ENCODE measurements at regions not wholly inside any gene's neighbourhood (a gene's known extent, or its start where the extent isn't known, plus 50 kb on each side); places are given as distances from the start of the nearest gene placed in this dataset.

- Histone ChIP-seq H4K20me1 (ENCODE audit: insufficient read depth, low read length) (no peaks in the 10 kb centered on the region), H3K27me3 (ENCODE audit: control insufficient read depth in 2 of 2, insufficient read depth in 2 of 2, low read length in 2 of 2) (no peaks in the 10 kb centered on the region), H3K4me1 (ENCODE audit: control insufficient read depth in 1 of 2, insufficient read depth in 2 of 2, low read length in 2 of 2) (no peaks in the 10 kb centered on the region), H3K9me3 (replicated peaks in 1 of 2; ENCODE audit: control insufficient read depth in 1 of 2, insufficient read depth in 1 of 2, low read length in 2 of 2) (peaks cover 0 to 8% of the 10 kb centered on the region in 2 donors), H3K27ac (ENCODE audit: low read depth in 1 of 2, low read length in 2 of 2) (no peak overlapping the region), H3K9ac (ENCODE audit: insufficient read depth, low read length, poor library complexity, severe bottlenecking) (no peak overlapping the region), H2AFZ (ENCODE audit: insufficient read depth, low read depth, low read length, poor library complexity, severe bottlenecking) (no peak overlapping the region), H3K4me3 (replicated peaks in 1 of 3; ENCODE audit: low read depth in 2 of 3, low read length in 3 of 3) (no peak overlapping the region), H3K79me2 (ENCODE audit: insufficient read depth, low read length) (no peaks in the 10 kb centered on the region), H3K36me3 (replicated peaks in 1 of 2; ENCODE audit: control insufficient read depth in 1 of 2, insufficient read depth in 2 of 2, low read length in 2 of 2) (no peaks in the 10 kb centered on the region), H3K4me2 (replicated peaks; ENCODE audit: extremely low read depth, low read length, poor library complexity, severe bottlenecking) (no peak overlapping the region)
- H3K9me3 Mint-ChIP-seq = peaks cover 3 to 14% (median 8%) of the 10 kb centered on the region in 7 donors
- intact Hi-C loops (cut with micrococcal nuclease) = no loop called here
- H3K4me3 Mint-ChIP-seq = no peak overlapping the region
- 100% methylated on average over 1 of the region's 3 CpGs for WGBS (ENCODE audit: insufficient coverage)
- H3K4me1 Mint-ChIP-seq = no peaks in the 10 kb centered on the region
- no peak for TF ChIP-seq CTCF (IDR thresholded peaks at IDR 0.05)
- H3K27ac Mint-ChIP-seq = no peak overlapping the region
- H3K27me3 Mint-ChIP-seq (ENCODE audit: low read depth in 3 of 3) = no peaks in the 10 kb centered on the region
- no peaks in the 10 kb centered on the region for H3K36me3 Mint-ChIP-seq
- no peak for DNase-seq
Observed at GRCh38 chr10:53253221-53253620, 480.6 kb upstream of the MBL2 start.

- H3K27ac ChIP-seq (ENCODE audit: low read depth in 1 of 2, low read length in 2 of 2) = no peak overlapping the region
- no peak for TF ChIP-seq CTCF (IDR thresholded peaks at IDR 0.05)
- no peaks in the 10 kb centered on the region for H3K9me3 ChIP-seq (replicated peaks in 1 of 2; ENCODE audit: control insufficient read depth in 1 of 2, insufficient read depth in 1 of 2, low read length in 2 of 2)
- no peaks in the 10 kb centered on the region for H3K79me2 ChIP-seq (ENCODE audit: insufficient read depth, low read length)
- no peaks in the 10 kb centered on the region for H3K36me3 ChIP-seq (replicated peaks in 1 of 2; ENCODE audit: control insufficient read depth in 1 of 2, insufficient read depth in 2 of 2, low read length in 2 of 2)
- WGBS (ENCODE audit: insufficient coverage) = no CpG with 5 or more reads among the region's 4 CpGs
- DNase-seq = no peak
- no peak overlapping the region for H2AFZ ChIP-seq (ENCODE audit: insufficient read depth, low read depth, low read length, poor library complexity, severe bottlenecking)
- Mint-ChIP-seq H3K9me3 (peaks cover 0 to 6% (median 3%) of the 10 kb centered on the region in 7 donors), H3K27me3 (ENCODE audit: low read depth in 3 of 3) (peaks cover 0 to 2% (median 0%) of the 10 kb centered on the region in 3 donors), H3K36me3 (no peaks in the 10 kb centered on the region), H3K4me3 (no peak overlapping the region), H3K27ac (no peak overlapping the region), H3K4me1 (no peaks in the 10 kb centered on the region)
- intact Hi-C loops (cut with micrococcal nuclease) = no loop called here
- no peaks in the 10 kb centered on the region for H4K20me1 ChIP-seq (ENCODE audit: insufficient read depth, low read length)
- no peak overlapping the region for H3K4me3 ChIP-seq (replicated peaks in 1 of 3; ENCODE audit: low read depth in 2 of 3, low read length in 3 of 3)
- H3K9ac ChIP-seq (ENCODE audit: insufficient read depth, low read length, poor library complexity, severe bottlenecking) = no peak overlapping the region
- H3K4me1 ChIP-seq (ENCODE audit: control insufficient read depth in 1 of 2, insufficient read depth in 2 of 2, low read length in 2 of 2) = no peaks in the 10 kb centered on the region
- no peak overlapping the region for H3K4me2 ChIP-seq (replicated peaks; ENCODE audit: extremely low read depth, low read length, poor library complexity, severe bottlenecking)
- H3K27me3 ChIP-seq (ENCODE audit: control insufficient read depth in 2 of 2, insufficient read depth in 2 of 2, low read length in 2 of 2) = no peaks in the 10 kb centered on the region
Observed at GRCh38 chr10:53239873-53240272, 467.3 kb upstream of the MBL2 start.
